Tibial nerve (tissue), 4 donors: ENCODE measurements at regions not wholly inside any gene's neighbourhood (a gene's known extent, or its start where the extent isn't known, plus 50 kb on each side); places are given as distances from the start of the nearest gene placed in this dataset.

Source experiments
- DNase-seq, 2 donors: peaks; one replicate each; pipeline ENCODE4 v3.0.0-alpha.2; 2019; ENCODE audit warnings: low spot score in 2 of 2
- H3K27ac ChIP-seq, 4 donors: fragments of 200-600 bp; sonication (generic) in 3 of 4; one replicate each; pipeline ENCODE4 v1.5.1; 2017 to 2019; ENCODE audit warnings: mild to moderate bottlenecking in 1 of 4
- H3K27me3 ChIP-seq, 2 donors: fragments of 200-600 bp; sonication (generic) in 1 of 2; one replicate each; pipeline versions ENCODE4 v1.5.1 to v1.6.0; 2017 to 2019
- H3K36me3 ChIP-seq, 3 donors: fragments of 200-600 bp; sonication (generic); one replicate each; pipeline ENCODE4 v1.5.1; 2018 to 2019
- H3K4me1 ChIP-seq, 4 donors: fragments of 200-600 bp; sonication (generic) in 3 of 4; one replicate each; pipeline ENCODE4 v1.5.1; 2017 to 2019
- H3K4me3 ChIP-seq, 4 donors: fragments of 200-600 bp; sonication (generic) in 3 of 4; one replicate each; pipeline ENCODE4 v1.5.1; 2017 to 2019; ENCODE audit warnings: mild to moderate bottlenecking in 1 of 4, moderate library complexity in 1 of 4
- H3K9me3 ChIP-seq, 4 donors: fragments of 200-600 bp; sonication (generic) in 3 of 4; one replicate each; pipeline ENCODE4 v1.5.1; 2017 to 2019
- EP300 ChIP-seq, 2 donors: sonication (generic); formaldehyde crosslinking; IDR thresholded peaks; one replicate each; pipeline ENCODE4 v1.6.1; 2017; ENCODE audit warnings: antibody characterized with exemption in 2 of 2, mild to moderate bottlenecking in 1 of 2
- POLR2A ChIP-seq, 2 donors: fragments of 450-650 bp; IDR thresholded peaks; one replicate each; pipeline ENCODE4 v1.6.1; 2017; ENCODE audit warnings: antibody characterized with exemption in 2 of 2, mild to moderate bottlenecking in 2 of 2, moderate library complexity in 2 of 2
- WGBS, 2 donors: methylation state at CpG; one replicate each; pipeline ENCODE4 v1.1.5; 2018; 5-methylcytosine and 5-hydroxymethylcytosine counted together
- TF ChIP-seq, protein P1 (sequence below), 5 experiments: fragments of 200-600 bp in 3 of 5; fragments of 450-650 bp in 2 of 5; sonication (generic) in 3 of 5; IDR thresholded peaks; one replicate each; pipeline ENCODE4 v1.5.1; 2016 to 2019; ENCODE audit warnings: antibody characterized with exemption in 5 of 5, mild to moderate bottlenecking in 3 of 5, moderate library complexity in 2 of 5

DNA sequence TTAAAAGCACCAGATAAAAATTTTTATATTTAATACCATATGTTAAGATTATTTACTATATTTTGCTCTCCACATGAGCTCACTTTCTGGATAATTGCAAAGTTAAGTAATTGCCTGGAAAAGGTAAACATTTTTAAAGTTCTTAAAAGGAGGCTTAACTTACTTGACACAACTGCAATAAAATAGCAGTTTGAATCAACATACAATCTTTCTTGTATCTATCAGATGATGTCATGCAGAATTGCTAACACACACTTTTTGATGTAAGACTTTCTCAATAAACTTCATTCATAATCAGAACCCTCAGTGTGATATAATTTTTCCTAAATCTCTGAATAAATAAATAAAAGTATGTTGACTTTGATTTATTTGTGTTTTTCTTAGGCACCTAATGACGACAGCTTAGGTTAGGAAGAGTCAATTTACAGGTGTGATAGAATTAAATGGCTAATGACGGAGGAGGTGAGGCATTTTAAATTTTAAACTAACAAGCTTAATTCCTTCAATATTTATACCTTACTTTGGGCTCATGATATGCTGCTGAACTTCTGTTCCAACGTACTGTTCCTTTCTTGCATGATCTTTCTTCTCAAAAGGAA, 99.5 kb downstream of the LYPLAL1 start:
- Histone ChIP-seq H3K27me3 (no peaks in the 10 kb centered on the region), H3K36me3 (no peaks in the 10 kb centered on the region), H3K4me3 (no peak overlapping the region), H3K27ac (no peak overlapping the region), H3K9me3 (no peaks in the 10 kb centered on the region), H3K4me1 (peaks cover 0 to 23% (median 3%) of the 10 kb centered on the region in 4 donors)
- DNase-seq, result no peak
- TF ChIP-seq POLR2A (IDR thresholded peaks at IDR 0.05), result no peak
- TF ChIP-seq, protein P1, sequence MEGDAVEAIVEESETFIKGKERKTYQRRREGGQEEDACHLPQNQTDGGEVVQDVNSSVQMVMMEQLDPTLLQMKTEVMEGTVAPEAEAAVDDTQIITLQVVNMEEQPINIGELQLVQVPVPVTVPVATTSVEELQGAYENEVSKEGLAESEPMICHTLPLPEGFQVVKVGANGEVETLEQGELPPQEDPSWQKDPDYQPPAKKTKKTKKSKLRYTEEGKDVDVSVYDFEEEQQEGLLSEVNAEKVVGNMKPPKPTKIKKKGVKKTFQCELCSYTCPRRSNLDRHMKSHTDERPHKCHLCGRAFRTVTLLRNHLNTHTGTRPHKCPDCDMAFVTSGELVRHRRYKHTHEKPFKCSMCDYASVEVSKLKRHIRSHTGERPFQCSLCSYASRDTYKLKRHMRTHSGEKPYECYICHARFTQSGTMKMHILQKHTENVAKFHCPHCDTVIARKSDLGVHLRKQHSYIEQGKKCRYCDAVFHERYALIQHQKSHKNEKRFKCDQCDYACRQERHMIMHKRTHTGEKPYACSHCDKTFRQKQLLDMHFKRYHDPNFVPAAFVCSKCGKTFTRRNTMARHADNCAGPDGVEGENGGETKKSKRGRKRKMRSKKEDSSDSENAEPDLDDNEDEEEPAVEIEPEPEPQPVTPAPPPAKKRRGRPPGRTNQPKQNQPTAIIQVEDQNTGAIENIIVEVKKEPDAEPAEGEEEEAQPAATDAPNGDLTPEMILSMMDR (IDR thresholded peaks at IDR 0.05), result no peak
- TF ChIP-seq EP300 (IDR thresholded peaks at IDR 0.05), result no peak
- WGBS, 2 donors, result 92 to 94% methylated on average over 3 of the region's 3 CpGs

DNA sequence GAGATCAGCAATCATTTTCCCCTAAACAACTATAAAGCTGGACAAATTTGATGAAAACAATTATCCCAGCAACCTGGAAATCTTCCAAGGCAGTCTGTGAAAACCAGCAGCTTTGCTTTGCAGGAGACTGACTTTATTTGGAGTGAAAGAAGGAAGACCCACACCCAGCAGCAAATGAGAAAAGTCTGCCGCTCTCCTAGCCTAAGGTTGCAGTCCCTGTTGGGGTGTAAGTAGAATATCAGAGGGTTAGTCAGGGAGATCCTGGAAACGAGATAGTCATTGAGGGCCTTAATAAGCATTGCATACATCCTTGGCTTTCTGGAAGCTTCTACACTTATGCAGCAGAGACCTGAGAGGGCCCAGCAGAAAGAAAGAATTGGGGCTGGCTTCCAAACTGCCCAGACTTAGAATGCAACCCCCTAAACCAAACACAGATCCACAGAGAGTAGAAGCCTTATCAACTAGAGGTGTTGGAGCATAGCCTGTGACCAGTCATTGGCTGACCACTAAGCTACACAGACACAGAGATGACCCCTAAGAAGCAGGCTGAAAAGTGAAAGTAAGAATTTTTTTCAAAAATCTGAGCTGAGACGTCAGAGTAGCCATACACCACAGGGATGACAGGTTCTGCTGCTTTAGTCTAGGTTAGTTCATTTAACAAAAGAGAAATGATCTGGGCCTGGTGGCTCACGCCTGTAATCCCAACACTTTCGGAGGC, 98.3 kb downstream of the LYPLAL1 start:
- Histone ChIP-seq H3K4me3 (peak overlapping the region in 2 of 4 donors; percentile 1 to 6), H3K36me3 (no peaks in the 10 kb centered on the region), H3K27ac (peak overlapping the region in 2 of 4 donors; percentile 39 to 60), H3K27me3 (no peaks in the 10 kb centered on the region), H3K9me3 (no peaks in the 10 kb centered on the region), H3K4me1 (peaks cover 0 to 21% (median 3%) of the 10 kb centered on the region in 4 donors)
- no peak for DNase-seq
- 52 to 55% methylated on average over 5 of the region's 5 CpGs for WGBS, 2 donors
- TF ChIP-seq EP300 (IDR thresholded peaks at IDR 0.05), result no peak
- TF ChIP-seq, protein P1 (IDR thresholded peaks at IDR 0.05), result no peak
- no peak for TF ChIP-seq POLR2A (IDR thresholded peaks at IDR 0.05)

DNA sequence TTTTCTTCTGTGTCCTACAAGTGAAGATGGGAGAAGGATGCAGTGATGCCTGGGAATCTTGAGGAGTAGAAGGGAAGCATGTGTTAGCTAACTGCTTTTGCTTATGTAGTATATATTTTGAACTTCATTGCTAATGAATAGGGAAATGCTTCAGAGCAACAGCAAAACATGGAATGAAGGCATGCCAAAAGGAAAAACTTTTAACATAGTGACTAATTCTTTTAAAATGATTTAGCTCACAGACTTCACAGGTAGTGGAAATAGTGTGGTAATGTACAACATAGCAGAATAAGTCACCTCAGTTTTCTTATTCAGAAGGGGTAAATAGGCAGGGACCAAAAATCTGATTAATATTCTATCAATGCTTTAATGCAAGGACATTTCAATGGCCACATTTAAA, 95.5 kb downstream of the LYPLAL1 start:
- Histone ChIP-seq H3K4me3 (no peak overlapping the region), H3K9me3 (no peaks in the 10 kb centered on the region), H3K36me3 (no peaks in the 10 kb centered on the region), H3K27ac (no peak overlapping the region), H3K27me3 (no peaks in the 10 kb centered on the region), H3K4me1 (peaks cover 0 to 30% (median 3%) of the 10 kb centered on the region in 4 donors)
- no peak for TF ChIP-seq POLR2A (IDR thresholded peaks at IDR 0.05)
- TF ChIP-seq EP300 (IDR thresholded peaks at IDR 0.05), result no peak
- TF ChIP-seq, protein P1 (IDR thresholded peaks at IDR 0.05), result no peak
- DNase-seq, result no peak

DNA sequence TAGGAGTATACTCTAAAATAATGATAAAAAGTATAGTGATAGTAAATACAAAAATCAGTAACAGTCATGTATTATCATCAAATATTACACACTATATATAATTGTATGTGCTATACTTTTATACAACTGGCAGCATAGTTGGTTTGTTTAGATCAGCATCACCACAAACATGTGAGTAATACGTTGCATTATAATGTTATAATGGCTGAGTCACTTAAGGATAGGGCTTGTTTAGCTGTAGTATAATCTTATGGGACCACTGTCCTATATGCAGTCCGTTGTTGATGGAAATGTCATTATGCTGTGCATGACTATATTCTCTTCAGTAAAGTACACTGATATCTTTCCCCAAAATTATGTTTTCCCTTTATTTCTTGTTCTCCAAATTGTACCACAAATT, 92.8 kb downstream of the LYPLAL1 start:
- no peak overlapping the region for H3K4me3 ChIP-seq
- H3K4me1 ChIP-seq, result peaks cover 0 to 16% (median 0%) of the 10 kb centered on the region in 4 donors
- H3K36me3 ChIP-seq, result no peaks in the 10 kb centered on the region
- TF ChIP-seq POLR2A (IDR thresholded peaks at IDR 0.05), result no peak
- TF ChIP-seq EP300 (IDR thresholded peaks at IDR 0.05), result no peak
- TF ChIP-seq, protein P1 (IDR thresholded peaks at IDR 0.05), result no peak
- no peak for DNase-seq
- H3K9me3 ChIP-seq, result peaks cover 0 to 11% (median 5%) of the 10 kb centered on the region in 4 donors
- 85 to 88% methylated on average over 2 of the region's 2 CpGs for WGBS, 2 donors
- no peak overlapping the region for H3K27ac ChIP-seq
- no peaks in the 10 kb centered on the region for H3K27me3 ChIP-seq

DNA sequence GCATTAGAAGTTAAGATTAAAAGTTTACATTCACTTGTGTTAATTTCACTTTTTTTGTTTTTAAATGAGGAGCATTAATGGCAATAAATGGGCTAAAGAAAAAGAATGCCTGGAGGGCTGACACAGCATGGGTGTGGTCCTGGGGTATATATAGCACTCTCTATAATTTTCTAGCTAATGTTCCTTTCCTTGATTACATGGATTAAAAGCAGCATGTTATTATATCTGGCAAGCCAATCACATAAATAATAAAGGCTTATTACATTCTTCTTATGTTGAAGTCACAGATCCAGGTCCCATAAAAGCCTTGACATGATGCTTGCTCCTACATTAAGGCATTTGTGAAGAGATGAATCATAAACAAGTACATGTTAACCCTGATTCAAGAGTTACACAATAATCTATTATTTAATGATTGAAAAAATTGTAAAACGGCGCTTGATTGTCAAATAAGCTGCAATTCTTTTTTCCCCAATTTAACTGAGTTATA, 91.4 kb downstream of the LYPLAL1 start:
- H3K4me1 ChIP-seq, result peaks cover 0 to 9% (median 0%) of the 10 kb centered on the region in 4 donors
- no peak for DNase-seq
- H3K27ac ChIP-seq, result peak overlapping the region in 2 of 4 donors; percentile 48 to 74
- 53 to 56% methylated on average over 2 of the region's 2 CpGs for WGBS, 2 donors
- no peak for TF ChIP-seq EP300 (IDR thresholded peaks at IDR 0.05)
- TF ChIP-seq, protein P1 (IDR thresholded peaks at IDR 0.05), result no peak
- TF ChIP-seq POLR2A (IDR thresholded peaks at IDR 0.05), result no peak
- no peak overlapping the region for H3K4me3 ChIP-seq
- H3K27me3 ChIP-seq, result no peaks in the 10 kb centered on the region
- no peaks in the 10 kb centered on the region for H3K36me3 ChIP-seq
- H3K9me3 ChIP-seq, result peaks cover 0 to 17% (median 8%) of the 10 kb centered on the region in 4 donors
